ENCODE measurements at regions not wholly inside any gene's neighbourhood (a gene's known extent, or its start where the extent isn't known, plus 50 kb on each side); places are given as distances from the start of the nearest gene placed in this dataset.

GRCh38 chr2:216292886-216293301 is 79.4 kb downstream of the MARCHF4 start:
- intact Hi-C loops (cut with DNase I; ENCODE audit: low total_unique reads): no loop called here
- no peak overlapping the region for H3K4me3 ChIP-seq (ENCODE audit: low read depth, poor library complexity, severe bottlenecking)
- TF ChIP-seq, protein P1, sequence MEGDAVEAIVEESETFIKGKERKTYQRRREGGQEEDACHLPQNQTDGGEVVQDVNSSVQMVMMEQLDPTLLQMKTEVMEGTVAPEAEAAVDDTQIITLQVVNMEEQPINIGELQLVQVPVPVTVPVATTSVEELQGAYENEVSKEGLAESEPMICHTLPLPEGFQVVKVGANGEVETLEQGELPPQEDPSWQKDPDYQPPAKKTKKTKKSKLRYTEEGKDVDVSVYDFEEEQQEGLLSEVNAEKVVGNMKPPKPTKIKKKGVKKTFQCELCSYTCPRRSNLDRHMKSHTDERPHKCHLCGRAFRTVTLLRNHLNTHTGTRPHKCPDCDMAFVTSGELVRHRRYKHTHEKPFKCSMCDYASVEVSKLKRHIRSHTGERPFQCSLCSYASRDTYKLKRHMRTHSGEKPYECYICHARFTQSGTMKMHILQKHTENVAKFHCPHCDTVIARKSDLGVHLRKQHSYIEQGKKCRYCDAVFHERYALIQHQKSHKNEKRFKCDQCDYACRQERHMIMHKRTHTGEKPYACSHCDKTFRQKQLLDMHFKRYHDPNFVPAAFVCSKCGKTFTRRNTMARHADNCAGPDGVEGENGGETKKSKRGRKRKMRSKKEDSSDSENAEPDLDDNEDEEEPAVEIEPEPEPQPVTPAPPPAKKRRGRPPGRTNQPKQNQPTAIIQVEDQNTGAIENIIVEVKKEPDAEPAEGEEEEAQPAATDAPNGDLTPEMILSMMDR (IDR thresholded peaks at IDR 0.05): no peak
- TF ChIP-seq POLR2A (IDR thresholded peaks at IDR 0.05): no peak
- DNase-seq (ENCODE audit: low spot score in 2 of 2): no peak
- WGBS, 2 donors: 42 to 43% methylated on average over 5 of the region's 5 CpGs

DNA sequence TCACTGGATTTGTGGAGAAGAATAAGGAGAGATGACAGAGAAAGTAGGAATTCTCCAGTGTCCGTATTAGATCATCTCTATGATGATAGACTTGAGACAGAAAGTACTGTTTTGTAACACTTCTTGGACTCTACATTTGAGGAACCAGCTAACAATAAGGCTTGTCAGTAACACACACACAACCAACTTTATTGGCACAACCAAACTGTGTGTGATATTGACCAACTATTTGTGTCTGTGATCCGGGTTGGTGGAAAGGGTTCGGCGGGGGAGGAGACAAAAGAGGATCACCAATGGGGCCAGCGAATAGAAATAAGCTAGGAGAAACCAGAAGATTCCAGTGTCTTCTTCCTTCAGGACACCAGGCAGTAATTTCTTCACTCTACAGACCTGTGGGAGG is 79.8 kb downstream of the MARCHF4 start:
- H3K4me3 ChIP-seq (ENCODE audit: low read depth, poor library complexity, severe bottlenecking): no peak overlapping the region
- intact Hi-C loops (cut with DNase I; ENCODE audit: low total_unique reads): no loop called here
- 96 to 97% methylated on average over 5 of the region's 5 CpGs for WGBS, 2 donors
- no peak for DNase-seq (ENCODE audit: low spot score in 2 of 2)
- no peak for TF ChIP-seq POLR2A (IDR thresholded peaks at IDR 0.05)
- TF ChIP-seq, protein P1 (IDR thresholded peaks at IDR 0.05): no peak

DNA sequence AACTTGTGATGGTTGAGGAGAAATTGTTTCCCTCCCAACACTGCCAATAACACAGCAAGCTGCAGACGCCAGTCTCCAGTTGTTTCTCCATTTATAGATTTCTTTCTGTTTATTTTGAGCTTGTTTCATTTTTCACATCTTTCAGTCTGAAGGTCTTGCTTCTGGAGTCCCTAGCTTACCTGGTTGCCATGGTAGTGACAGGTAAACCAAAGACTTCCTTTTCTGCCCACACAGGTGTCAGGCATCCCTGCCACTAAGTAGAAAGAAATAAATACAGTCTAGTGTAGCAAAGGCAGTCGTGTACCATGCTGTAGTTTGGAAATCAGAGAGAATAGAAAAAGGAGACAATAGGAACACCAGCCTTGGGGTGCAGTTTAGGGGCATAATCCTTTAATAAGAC is 82.8 kb downstream of the MARCHF4 start:
- intact Hi-C loops (cut with DNase I; ENCODE audit: low total_unique reads): no loop called here
- DNase-seq (ENCODE audit: low spot score in 2 of 2): no peak
- no peak for TF ChIP-seq POLR2A (IDR thresholded peaks at IDR 0.05)
- TF ChIP-seq, protein P1 (IDR thresholded peaks at IDR 0.05): no peak
- H3K4me3 ChIP-seq (ENCODE audit: low read depth, poor library complexity, severe bottlenecking): no peak overlapping the region
- 25 to 26% methylated on average over 2 of the region's 2 CpGs for WGBS, 2 donors

DNA sequence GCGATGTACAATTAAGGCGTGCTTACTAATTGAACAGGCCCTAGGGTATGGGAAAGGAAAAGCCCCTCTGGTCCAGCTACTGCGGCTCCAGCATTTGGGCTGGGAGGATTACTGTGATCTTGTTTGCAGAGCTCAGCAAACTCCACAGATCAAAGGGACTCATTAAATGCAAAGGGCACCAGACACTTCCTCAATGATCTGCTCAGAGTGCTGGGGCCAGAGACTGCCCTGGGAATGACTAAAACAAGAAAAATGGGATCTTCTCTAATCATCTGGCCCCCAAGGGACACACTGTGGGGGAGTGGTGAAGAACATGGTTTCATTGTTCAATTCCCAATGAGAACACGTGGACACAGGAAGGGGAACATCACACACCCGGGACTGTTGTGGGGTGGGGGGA is 85.0 kb downstream of the MARCHF4 start:
- 33 to 50% methylated on average over 5 of the region's 5 CpGs for WGBS, 2 donors
- no peak overlapping the region for H3K4me3 ChIP-seq (ENCODE audit: low read depth, poor library complexity, severe bottlenecking)
- no peak for DNase-seq (ENCODE audit: low spot score in 2 of 2)
- intact Hi-C loops (cut with DNase I; ENCODE audit: low total_unique reads): no loop called here
- TF ChIP-seq, protein P1 (IDR thresholded peaks at IDR 0.05): no peak
- TF ChIP-seq POLR2A (IDR thresholded peaks at IDR 0.05): no peak

GRCh38 chr2:216286616-216287231 is 85.6 kb downstream of the MARCHF4 start:
- no peak overlapping the region for H3K4me3 ChIP-seq (ENCODE audit: low read depth, poor library complexity, severe bottlenecking)
- no peak for TF ChIP-seq POLR2A (IDR thresholded peaks at IDR 0.05)
- TF ChIP-seq, protein P1 (IDR thresholded peaks at IDR 0.05): no peak
- no peak for DNase-seq (ENCODE audit: low spot score in 2 of 2)
- 31 to 36% methylated on average over 8 of the region's 8 CpGs for WGBS, 2 donors
- intact Hi-C loops (cut with DNase I; ENCODE audit: low total_unique reads): no loop called here

DNA sequence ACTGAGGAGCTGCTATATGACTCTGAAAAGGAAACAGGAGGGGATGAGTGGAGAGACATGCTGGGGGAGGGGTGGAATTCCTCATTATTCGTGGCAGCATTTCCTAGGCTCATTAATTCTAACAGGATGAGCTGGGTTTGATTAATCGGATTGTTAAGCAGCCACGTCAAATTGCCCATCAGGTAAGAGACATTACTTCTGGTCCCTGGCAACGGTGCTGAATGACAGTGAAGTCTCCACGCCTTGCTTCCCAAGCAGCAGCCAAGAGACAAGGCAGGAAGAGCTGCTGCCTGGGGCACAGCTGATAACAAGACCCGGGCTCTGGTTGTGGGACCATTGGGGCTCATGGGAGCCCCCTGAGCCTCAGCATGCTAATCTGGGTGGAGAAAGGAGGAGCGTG is 86.6 kb downstream of the MARCHF4 start:
- 29 to 33% methylated on average over 7 of the region's 7 CpGs for WGBS, 2 donors
- no peak overlapping the region for H3K4me3 ChIP-seq (ENCODE audit: low read depth, poor library complexity, severe bottlenecking)

More for the DNA sequence above, 86.6 kb downstream of the MARCHF4 start:
- intact Hi-C loops (cut with DNase I; ENCODE audit: low total_unique reads): no loop called here
- no peak for DNase-seq (ENCODE audit: low spot score in 2 of 2)
- no peak for TF ChIP-seq POLR2A (IDR thresholded peaks at IDR 0.05)
- TF ChIP-seq, protein P1 (IDR thresholded peaks at IDR 0.05): no peak

All from lower leg skin (tissue), 4 donors.